Rectal smooth muscle tissue (tissue), 1 donor: ENCODE measurements at regions not wholly inside any gene's neighbourhood (a gene's known extent, or its start where the extent isn't known, plus 50 kb on each side); places are given as distances from the start of the nearest gene placed in this dataset.
"Not testable (repeated sequence)": the region's sequence is repeated elsewhere in the genome, so short reads cannot be mapped to it uniquely, and the experiment has no call there.

Experiments
- H3K27ac ChIP-seq: one replicate; pipeline ENCODE4 v1.7.0; 2013; ENCODE audit warnings: low read depth, low read length, inconsistent platforms
- H3K27me3 ChIP-seq: one replicate; pipeline ENCODE4 v1.7.0; 2013; ENCODE audit warnings: low read length; ENCODE audit not compliant: control insufficient read depth, insufficient read depth
- H3K36me3 ChIP-seq: one replicate; pipeline ENCODE4 v1.7.0; 2013; ENCODE audit warnings: low read length; ENCODE audit not compliant: control insufficient read depth, insufficient read depth
- H3K4me1 ChIP-seq: one replicate; pipeline ENCODE4 v1.7.0; 2013; ENCODE audit warnings: low read length; ENCODE audit not compliant: control insufficient read depth, insufficient read depth
- H3K4me3 ChIP-seq: one replicate; pipeline ENCODE4 v1.7.0; 2013; ENCODE audit warnings: low read length
- H3K9ac ChIP-seq: one replicate; pipeline ENCODE4 v1.7.0; 2013; ENCODE audit warnings: low read length

DNA sequence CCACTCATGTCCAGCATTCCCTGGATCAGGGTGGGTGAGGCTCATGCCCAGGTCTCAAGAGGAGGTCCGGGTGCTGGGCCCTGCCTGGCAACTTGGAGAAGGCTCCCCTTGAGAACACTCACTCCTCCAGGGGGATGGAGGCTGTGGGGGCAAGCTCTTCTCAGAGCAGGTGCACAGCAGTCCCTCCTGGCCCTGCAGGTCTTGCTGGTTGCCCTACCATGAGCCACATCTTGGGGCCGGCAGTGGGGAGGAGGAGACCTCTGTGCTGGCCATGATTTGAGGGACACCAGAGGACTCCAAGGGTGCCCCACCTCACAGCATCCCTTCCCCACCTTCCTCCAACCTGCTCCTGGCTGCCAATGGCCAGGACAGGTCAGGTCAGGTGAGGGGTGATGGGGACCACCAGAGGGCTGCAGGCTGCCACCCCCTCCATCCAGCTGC is 87.4 kb upstream of the RET start:
- Histone ChIP-seq H3K27me3 (no peaks in the 10 kb centered on the region), H3K27ac (no peak overlapping the region), H3K36me3 (no peaks in the 10 kb centered on the region), H3K4me3 (no peak overlapping the region), H3K9ac (no peak overlapping the region), H3K4me1 (no peaks in the 10 kb centered on the region)

DNA sequence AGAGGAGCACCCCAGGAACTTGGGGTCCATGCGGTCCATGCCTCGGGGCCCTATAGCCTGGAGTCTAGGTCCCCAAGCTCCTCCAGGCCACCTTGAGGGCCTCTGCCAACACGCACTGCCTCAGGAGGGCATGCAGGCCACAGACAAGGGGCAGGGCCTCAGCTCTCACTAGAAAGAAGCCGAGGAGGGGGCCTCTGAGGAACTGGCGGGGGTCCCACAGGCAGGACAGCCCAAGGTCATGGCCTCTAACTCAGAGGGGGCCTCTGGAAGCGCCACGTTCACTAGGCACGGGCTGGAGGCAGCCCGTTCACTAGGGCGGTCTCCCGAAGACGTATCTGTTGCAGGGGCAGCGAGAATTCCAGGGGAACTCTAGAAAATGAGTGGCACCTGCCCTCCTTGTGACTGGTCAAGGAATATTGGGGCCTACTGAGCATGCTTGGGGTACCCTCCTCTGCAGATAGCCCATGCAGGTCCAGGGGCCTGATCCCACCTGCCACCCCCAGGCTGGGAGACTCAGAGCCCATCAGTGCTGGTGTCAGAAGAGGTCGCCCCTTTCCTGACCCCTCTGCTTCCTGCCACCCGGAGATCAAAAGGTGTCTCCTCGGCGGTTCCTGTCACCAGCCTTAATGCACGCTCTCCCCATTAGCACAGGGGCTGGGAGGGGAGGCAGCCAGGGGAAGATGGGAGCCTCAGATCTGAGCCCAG is 86.7 kb upstream of the RET start:
- no peaks in the 10 kb centered on the region for H3K4me1 ChIP-seq
- no peak overlapping the region for H3K9ac ChIP-seq
- no peaks in the 10 kb centered on the region for H3K27me3 ChIP-seq
- no peaks in the 10 kb centered on the region for H3K36me3 ChIP-seq
- no peak overlapping the region for H3K27ac ChIP-seq
- no peak overlapping the region for H3K4me3 ChIP-seq

GRCh38 chr10:42990721-42991441 is 86.0 kb upstream of the RET start:
- Histone ChIP-seq H3K36me3 (no peaks in the 10 kb centered on the region), H3K4me1 (no peaks in the 10 kb centered on the region), H3K4me3 (no peak overlapping the region), H3K27ac (no peak overlapping the region), H3K27me3 (no peaks in the 10 kb centered on the region), H3K9ac (no peak overlapping the region)

GRCh38 chr10:42991442-42992098 is 85.3 kb upstream of the RET start:
- Histone ChIP-seq H3K4me3 (no peak overlapping the region), H3K27ac (no peak overlapping the region)

GRCh38 chr10:42992156-42992956 is 84.5 kb upstream of the RET start:
- no peaks in the 10 kb centered on the region for H3K4me1 ChIP-seq
- H3K27me3 ChIP-seq: no peaks in the 10 kb centered on the region
- H3K9ac ChIP-seq: no peak overlapping the region
- H3K36me3 ChIP-seq: no peaks in the 10 kb centered on the region
- H3K27ac ChIP-seq: no peak overlapping the region
- no peak overlapping the region for H3K4me3 ChIP-seq

More at GRCh38 chr10:42991442-42992098, 85.3 kb upstream of the RET start:
- Histone ChIP-seq H3K27me3 (no peaks in the 10 kb centered on the region), H3K9ac (no peak overlapping the region), H3K4me1 (no peaks in the 10 kb centered on the region), H3K36me3 (no peaks in the 10 kb centered on the region)

DNA sequence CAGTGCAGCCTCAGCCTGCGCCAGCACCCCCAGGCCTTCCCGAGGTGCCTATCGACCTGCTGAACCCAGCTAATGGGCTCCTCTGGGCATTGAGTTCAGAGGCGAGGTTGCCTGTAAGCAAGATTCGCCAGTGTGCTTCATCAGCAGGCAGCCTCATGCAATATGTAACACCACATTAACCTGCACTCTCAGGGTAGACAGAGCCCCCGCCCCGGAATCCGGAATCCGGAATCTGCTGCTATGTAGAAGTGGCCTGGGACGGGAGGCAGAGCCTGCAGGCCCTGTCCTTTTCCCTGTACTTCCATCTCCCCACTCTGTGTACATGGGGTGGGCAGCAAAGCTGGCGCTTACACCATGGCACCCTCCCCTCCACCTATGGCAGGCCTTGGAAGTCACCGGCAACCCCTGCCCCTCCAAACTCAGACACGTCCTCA is 83.9 kb upstream of the RET start:
- Histone ChIP-seq H3K9ac (no peak overlapping the region), H3K27ac (no peak overlapping the region), H3K36me3 (no peaks in the 10 kb centered on the region), H3K4me3 (no peak overlapping the region), H3K27me3 (no peaks in the 10 kb centered on the region), H3K4me1 (no peaks in the 10 kb centered on the region)

GRCh38 chr10:42994909-42995308 is 82.0 kb upstream of the RET start:
- H3K9ac ChIP-seq, H3K36me3 ChIP-seq, H3K27ac ChIP-seq, H3K4me1 ChIP-seq, H3K4me3 ChIP-seq, H3K27me3 ChIP-seq: not testable (repeated sequence)

DNA sequence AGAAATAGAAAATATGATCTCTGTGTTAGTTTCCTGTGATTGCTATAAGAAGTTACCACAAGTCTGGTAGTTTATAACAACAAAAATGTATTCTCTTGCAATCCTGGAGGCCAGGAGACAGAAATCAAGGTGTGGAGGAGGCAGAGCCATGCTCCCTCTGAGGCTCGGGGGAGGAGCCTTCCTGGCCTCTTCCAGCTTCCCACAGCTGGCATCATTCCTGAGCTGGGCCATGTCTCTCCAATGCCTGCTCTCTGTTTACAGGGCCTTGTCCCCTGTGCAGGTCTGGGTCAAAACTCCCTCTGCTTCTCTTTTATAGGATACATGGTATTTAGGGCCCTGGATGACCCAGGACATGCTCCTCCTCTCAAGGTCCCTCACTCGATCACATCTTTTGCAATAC is 81.3 kb upstream of the RET start:
- H3K4me1 ChIP-seq: no peaks in the 10 kb centered on the region
- H3K27me3 ChIP-seq: no peaks in the 10 kb centered on the region
- H3K9ac ChIP-seq: no peak overlapping the region
- no peaks in the 10 kb centered on the region for H3K36me3 ChIP-seq
- no peak overlapping the region for H3K27ac ChIP-seq
- no peak overlapping the region for H3K4me3 ChIP-seq

DNA sequence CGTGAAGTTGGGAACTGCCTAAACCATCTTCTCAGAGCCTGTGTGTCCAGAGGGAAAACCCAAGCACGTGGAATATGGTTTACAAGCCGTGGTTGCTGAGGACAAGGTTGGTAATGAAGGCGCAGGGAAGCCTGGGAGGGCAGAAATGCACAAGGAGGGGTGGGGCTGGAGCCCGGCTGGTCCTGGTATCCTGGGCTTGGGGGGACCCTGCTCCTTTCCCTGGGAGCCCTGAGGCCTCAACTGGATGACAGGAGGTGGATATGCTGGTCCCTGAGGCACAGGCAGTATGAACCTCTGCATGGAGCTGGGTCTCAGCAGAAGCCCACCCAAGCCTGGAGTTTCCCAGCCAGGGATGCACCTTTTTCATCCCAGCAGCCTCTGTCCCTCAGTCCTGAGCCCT is 80.3 kb upstream of the RET start:
- H3K36me3 ChIP-seq: no peaks in the 10 kb centered on the region
- no peak overlapping the region for H3K9ac ChIP-seq
- no peak overlapping the region for H3K27ac ChIP-seq
- no peak overlapping the region for H3K4me3 ChIP-seq
- no peaks in the 10 kb centered on the region for H3K4me1 ChIP-seq
- no peaks in the 10 kb centered on the region for H3K27me3 ChIP-seq

GRCh38 chr10:42997151-42997848 is 79.6 kb upstream of the RET start:
- H3K27ac ChIP-seq: no peak overlapping the region
- no peak overlapping the region for H3K4me3 ChIP-seq
- no peaks in the 10 kb centered on the region for H3K36me3 ChIP-seq
- no peak overlapping the region for H3K9ac ChIP-seq
- H3K4me1 ChIP-seq: no peaks in the 10 kb centered on the region
- no peaks in the 10 kb centered on the region for H3K27me3 ChIP-seq

GRCh38 chr10:42997849-42998165 is 79.1 kb upstream of the RET start:
- Histone ChIP-seq H3K4me3 (no peak overlapping the region), H3K27ac (no peak overlapping the region), H3K9ac (no peak overlapping the region), H3K36me3 (no peaks in the 10 kb centered on the region), H3K4me1 (no peaks in the 10 kb centered on the region), H3K27me3 (no peaks in the 10 kb centered on the region)
